Progenitor cell of endocrine pancreas (in vitro differentiated cells): ENCODE measurements at regions not wholly inside any gene's neighbourhood (a gene's known extent, or its start where the extent isn't known, plus 50 kb on each side); places are given as distances from the start of the nearest gene placed in this dataset.

Experiments
- DNase-seq: peaks from one replicate; pipeline ENCODE4 v3.0.0; 2021; ENCODE audit warnings: low spot score; ENCODE audit not compliant: unreplicated experiment
- H3K27ac Mint-ChIP-seq: 2 replicates; pipeline ENCODE4 v1.8.0; 2021; ENCODE audit warnings: mild to moderate bottlenecking, moderate library complexity, mixed read lengths
- H3K27me3 Mint-ChIP-seq: 2 replicates; pipeline ENCODE4 v1.8.0; 2021; ENCODE audit warnings: mixed read lengths
- H3K36me3 Mint-ChIP-seq: 2 replicates; pipeline ENCODE4 v1.8.0; 2022; ENCODE audit warnings: mixed read lengths; ENCODE audit not compliant: insufficient read depth
- H3K4me1 Mint-ChIP-seq: 2 replicates; pipeline ENCODE4 v1.8.0; 2021; ENCODE audit warnings: low read depth, mixed read lengths
- H3K4me3 Mint-ChIP-seq: 2 replicates; pipeline ENCODE4 v1.8.0; 2021; ENCODE audit warnings: low read depth, mild to moderate bottlenecking, moderate library complexity, mixed read lengths
- H3K9me3 Mint-ChIP-seq: 2 replicates; pipeline ENCODE4 v1.8.0; 2021; ENCODE audit warnings: low read depth, mixed read lengths
- CTCF ChIP-seq: fragments of 200-600 bp; sonication (generic); IDR thresholded peaks from one replicate; pipeline ENCODE4 v1.5.0; 2021; ENCODE audit warnings: antibody characterized with exemption, mild to moderate bottlenecking; ENCODE audit not compliant: unreplicated experiment

DNA sequence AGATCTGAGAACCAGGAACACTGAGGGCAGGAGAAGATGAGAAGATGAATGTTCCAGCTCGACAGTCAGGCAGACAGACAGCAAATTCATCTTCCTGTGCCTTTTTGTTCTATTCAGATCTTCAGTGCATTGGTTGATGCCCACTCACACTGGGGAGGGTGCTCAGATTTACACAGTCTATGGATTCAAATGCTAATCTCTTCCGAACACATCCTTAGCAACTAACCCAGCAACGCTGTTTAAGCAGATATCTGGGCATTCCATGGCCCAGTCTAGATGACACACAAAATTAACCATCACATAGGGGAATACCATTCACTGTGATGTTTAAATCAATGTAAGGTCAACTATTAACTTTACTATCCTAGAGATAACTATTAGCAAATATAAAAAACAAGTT is 571.9 kb downstream of the NYAP2 start:
- Mint-ChIP-seq H3K4me1 (no peaks in the 10 kb centered on the region), H3K27me3 (no peaks in the 10 kb centered on the region), H3K27ac (no peak overlapping the region), H3K36me3 (no peaks in the 10 kb centered on the region), H3K9me3 (peaks cover 5% of the 10 kb centered on the region), H3K4me3 (no peak overlapping the region)
- no peak for TF ChIP-seq CTCF
- DNase-seq: no peak

- Mint-ChIP-seq H3K9me3 (peaks cover 18% of the 10 kb centered on the region), H3K4me1 (no peaks in the 10 kb centered on the region), H3K27me3 (no peaks in the 10 kb centered on the region), H3K36me3 (peaks cover 5% of the 10 kb centered on the region), H3K4me3 (no peak overlapping the region), H3K27ac (no peak overlapping the region)
- DNase-seq: no peak
- TF ChIP-seq CTCF: no peak
Observed at GRCh38 chr2:225948903-225949302, 549.4 kb downstream of the NYAP2 start.

DNA sequence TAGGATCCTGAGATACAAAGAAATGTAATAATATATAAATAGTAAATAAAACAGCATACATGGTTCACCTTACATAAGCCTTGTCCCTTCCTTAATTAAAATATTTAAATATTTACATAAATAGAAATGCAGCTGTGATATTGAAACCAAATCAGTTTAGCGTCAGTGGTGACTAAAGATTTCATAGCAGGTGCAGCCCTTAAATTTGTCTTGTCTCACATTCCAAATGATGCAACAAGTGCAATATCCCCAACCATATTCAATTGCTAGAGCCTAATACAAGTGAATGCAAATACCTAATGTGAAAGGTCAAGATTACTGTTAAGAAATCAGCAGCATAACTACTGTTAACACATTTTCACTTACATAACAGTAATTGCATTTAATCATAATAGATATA is 539.5 kb downstream of the NYAP2 start:
- TF ChIP-seq CTCF: no peak
- no peak for DNase-seq
- H3K36me3 Mint-ChIP-seq: no peaks in the 10 kb centered on the region
- no peaks in the 10 kb centered on the region for H3K9me3 Mint-ChIP-seq
- H3K4me3 Mint-ChIP-seq: no peak overlapping the region
- no peaks in the 10 kb centered on the region for H3K4me1 Mint-ChIP-seq
- no peak overlapping the region for H3K27ac Mint-ChIP-seq
- H3K27me3 Mint-ChIP-seq: no peaks in the 10 kb centered on the region

DNA sequence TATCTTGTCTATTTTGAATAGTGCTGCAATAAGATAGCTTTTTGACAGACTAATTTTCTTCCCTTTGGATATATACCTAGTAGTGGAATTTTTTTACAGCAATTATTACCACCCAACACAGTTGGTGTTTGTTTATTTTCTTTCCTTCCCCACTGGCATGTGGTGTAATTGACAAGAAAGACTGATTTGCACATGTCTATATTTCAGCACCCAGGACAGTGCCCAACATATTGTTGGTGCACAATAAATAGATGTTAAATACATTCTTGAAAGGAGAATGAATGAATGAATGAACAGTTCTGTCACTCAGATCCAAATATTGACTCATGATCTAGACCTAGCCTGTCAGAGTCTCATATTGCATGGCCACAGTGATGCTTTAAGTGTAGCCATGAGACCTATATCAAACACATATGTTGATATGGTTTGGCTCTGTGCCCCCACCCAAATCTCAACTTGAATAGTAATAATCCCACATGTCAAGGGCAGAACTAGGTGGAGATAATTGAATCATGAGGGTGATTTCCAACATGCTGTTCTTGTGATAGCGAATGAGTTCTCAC is 538.2 kb downstream of the NYAP2 start:
- H3K4me3 Mint-ChIP-seq: no peak overlapping the region
- H3K27me3 Mint-ChIP-seq: no peaks in the 10 kb centered on the region
- H3K9me3 Mint-ChIP-seq: no peaks in the 10 kb centered on the region
- H3K36me3 Mint-ChIP-seq: no peaks in the 10 kb centered on the region
- no peak overlapping the region for H3K27ac Mint-ChIP-seq
- no peak for DNase-seq
- TF ChIP-seq CTCF: no peak
- no peaks in the 10 kb centered on the region for H3K4me1 Mint-ChIP-seq

DNA sequence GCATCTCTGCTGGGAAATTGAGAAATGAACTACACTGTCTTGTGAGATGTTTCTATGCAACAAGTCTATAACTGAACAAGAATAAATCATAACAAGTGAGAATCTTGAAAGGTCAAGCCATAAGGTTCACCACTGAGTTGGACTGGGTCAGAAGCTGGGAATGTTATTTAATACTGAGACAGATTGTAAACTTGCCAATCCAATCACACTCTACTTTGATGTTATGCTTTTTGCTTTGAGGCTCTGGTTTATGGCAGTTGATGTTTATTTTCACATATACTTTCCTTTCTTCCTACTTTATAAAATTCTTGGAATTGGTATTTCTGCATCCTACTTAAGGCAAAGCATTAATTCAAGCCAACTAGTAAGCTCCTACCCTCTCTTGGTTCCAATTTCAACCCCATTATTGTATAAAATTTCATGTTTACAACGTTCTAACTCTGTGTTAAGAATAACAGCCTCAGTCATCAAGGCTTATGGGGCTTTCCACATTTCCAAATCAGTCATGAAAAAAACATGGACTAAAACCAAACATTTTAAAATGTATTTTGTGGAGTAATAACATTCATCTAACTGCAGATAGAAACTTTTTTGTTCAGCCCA is 533.4 kb downstream of the NYAP2 start:
- no peak for DNase-seq
- TF ChIP-seq CTCF: no peak
- no peaks in the 10 kb centered on the region for H3K4me1 Mint-ChIP-seq

More for the DNA sequence above, 533.4 kb downstream of the NYAP2 start:
- no peaks in the 10 kb centered on the region for H3K9me3 Mint-ChIP-seq
- H3K36me3 Mint-ChIP-seq: no peaks in the 10 kb centered on the region
- H3K27me3 Mint-ChIP-seq: no peaks in the 10 kb centered on the region
- H3K27ac Mint-ChIP-seq: no peak overlapping the region
- H3K4me3 Mint-ChIP-seq: no peak overlapping the region
